HG02571 (cell line): ENCODE measurements at regions not wholly inside any gene's neighbourhood (a gene's known extent, or its start where the extent isn't known, plus 50 kb on each side); places are given as distances from the start of the nearest gene placed in this dataset.
A peak's percentile ranks its signal among the peaks of the same experiment; 100 is the strongest.
"Not testable (repeated sequence)": the region's sequence is repeated elsewhere in the genome, so short reads cannot be mapped to it uniquely, and the experiment has no call there.

Source experiments
- ATAC-seq: cut with Tn5 transposase; IDR thresholded peaks from one replicate; pipeline ENCODE4 v1.9.1; 2021; ENCODE audit warnings: mild to moderate bottlenecking, moderate library complexity; ENCODE audit not compliant: unreplicated experiment

DNA sequence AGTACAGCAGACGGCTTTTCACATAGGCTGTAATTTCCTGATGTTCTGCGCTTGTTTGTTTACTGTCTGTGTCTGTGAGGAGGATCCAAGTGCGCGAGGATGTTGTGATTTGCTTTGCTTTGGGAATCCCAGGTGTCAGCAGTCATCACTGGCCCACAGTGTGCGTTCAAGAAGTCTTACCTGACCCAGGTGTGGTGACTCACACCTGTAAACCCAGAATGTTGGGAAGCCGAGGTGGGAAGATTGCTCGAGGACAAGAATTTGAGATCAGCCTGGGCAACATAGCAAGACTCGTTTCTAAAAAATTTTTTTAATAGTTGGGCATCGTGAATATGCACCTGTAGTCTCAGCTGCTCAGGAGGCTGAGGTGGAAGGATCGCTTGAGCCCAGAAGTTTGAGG, 110.7 kb downstream of the CRLF3 start:
- ATAC-seq = not testable (repeated sequence)

DNA sequence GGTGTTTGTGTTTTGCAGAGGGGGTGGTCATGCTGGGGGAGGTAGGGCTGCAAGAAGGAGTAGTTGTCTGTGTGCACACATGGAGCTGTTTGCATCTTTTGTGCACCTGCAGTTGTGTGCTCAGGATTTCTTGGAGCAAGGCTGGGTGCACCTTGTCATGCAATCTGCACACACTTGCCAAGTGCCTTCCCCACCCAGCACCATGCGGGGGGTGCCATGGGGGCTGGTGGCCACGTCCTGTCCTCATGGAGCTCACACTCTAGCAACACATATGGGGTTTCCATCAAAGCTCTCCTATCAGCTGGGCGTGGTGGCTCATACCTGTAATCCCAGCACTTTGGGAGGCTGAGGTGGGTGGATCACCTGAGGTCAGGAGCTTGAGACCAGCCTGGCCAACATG, 111.6 kb downstream of the CRLF3 start:
- ATAC-seq = not testable (repeated sequence)

DNA sequence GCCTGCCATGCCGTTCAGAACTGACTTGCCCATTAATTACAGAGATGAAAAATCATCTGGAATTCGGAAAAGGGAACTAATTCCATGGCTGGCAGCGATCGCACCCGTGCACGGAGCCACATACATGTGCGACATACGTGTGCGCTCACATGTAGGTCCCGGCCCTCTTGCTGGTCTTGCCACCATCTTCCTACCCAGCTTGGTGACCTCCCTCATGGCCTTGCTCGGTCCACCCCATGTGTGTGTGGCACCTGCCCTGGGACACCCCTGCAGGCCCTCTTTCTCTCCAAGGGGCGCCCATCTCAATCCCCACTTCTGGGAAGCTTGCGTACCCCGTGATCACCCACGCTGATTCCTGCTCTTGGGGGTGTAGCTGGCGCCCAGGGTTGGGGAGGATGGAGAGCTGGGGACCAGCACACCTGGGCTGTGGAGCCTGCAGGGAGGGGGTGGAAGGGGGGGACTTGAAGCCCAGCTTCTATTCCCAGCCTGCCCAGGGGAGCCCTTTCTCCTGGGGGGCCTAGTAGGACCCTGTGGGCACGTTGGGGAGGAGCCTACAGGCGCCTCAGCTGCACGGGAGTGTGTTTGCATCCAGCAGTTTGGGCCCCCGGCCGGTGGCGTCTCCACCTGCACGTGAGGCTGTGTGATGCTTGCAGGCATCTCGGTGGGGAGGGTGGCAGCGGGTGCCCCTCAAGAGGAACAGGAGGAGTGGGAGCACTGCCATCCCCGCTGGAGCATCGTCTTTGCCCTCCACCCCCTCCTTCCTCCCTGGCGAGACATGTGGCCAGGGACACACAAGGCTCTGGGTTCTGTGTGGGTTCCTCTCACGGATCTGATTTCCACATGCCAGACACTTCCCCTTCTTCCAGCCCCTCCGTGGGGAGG, 112.6 kb downstream of the CRLF3 start:
- not testable (repeated sequence) for ATAC-seq

DNA sequence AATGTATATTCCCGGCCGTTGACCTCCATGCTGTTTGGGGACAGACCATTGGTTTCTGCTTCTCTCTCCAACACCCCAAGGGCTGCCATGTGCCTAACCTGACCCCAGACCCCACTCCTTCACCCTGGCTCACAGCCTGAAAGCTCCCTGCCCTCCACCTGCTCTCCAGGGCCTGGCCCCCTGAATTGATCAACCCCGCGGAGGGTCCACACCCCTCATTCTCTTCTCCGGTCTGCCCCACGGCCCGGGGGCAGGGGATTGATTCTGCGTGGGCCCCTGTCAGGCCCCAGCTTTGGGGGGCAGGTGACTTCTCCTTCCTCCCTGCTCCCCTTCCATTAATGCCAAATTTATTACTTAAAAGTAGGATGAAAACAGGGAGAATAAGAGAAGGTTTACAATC, 113.3 kb downstream of the CRLF3 start:
- not testable (repeated sequence) for ATAC-seq

DNA sequence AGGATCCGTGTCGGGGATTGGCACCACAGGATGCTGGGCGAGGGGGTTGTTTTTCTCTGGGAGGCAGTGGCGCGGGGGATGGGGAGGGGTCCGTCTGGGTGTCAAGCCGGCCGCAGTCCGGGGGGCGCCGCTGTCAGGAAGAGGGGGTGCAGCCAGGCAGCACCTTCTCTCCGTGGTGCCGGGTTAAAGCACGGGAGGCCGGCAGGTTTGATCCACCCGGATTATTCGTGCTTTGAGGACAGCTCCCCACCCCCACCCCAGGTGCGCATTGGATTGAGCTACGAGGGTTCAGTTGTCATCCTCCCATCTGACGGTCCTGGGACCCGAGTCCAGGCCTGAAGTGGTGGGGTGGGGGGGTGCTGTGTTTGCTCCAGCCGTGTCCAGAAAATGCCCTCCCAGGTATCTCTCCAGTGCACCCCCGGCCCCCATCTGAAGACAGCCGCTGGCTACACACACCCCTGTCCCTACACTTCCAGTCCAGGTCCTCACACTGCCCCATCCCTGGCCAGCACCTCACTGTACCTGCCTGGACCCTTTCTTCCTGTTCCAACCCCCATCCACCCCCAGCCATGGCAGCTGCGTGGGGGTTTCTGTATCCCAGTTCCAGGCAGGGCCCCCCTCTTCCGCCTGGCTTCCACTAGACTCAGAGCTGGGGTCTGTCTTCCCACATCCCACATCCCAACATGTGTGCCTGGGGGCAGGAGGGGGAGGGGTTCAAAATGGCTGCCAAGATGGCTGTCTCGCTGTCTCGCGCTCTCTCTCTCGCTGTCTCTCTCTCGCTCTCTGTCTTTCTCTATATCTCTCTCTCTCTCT, 114.0 kb downstream of the CRLF3 start:
- not testable (repeated sequence) for ATAC-seq

DNA sequence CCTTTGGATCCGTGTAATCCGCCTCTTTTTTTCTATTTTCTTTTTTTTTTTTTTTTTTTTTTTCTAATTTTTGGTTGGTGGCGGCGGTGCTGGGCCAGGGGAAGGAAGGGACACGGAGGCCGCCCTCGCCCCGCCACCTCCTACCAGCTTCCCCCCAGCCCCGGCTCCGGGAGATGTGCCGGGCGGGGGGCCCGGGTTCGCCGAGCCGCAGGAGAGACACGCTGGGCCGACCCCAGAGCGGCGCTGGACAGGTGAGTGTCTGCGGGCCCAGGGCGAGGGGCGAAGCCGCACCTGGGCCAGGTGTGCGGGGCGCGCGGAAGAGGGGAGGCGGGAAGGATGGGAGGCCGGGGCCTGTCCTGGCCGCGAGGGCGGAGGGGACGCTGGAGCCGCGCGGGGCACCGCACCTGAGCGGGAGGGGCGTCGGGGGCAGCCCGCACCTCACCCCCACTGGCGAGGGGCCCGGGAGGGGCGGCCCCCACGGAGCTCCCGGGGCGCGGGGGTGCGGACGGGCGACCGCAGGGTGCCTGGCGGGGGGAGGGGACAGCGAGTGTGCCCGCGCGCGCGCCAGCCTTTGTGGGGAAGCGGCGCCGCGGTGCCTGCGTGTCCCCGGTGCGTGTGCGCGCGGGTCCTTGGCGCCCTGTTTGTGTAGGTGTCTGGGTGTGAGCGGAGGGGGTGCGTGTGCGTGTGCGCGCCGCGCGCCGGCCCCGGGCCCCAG, 114.8 kb downstream of the CRLF3 start:
- not testable (repeated sequence) for ATAC-seq

DNA sequence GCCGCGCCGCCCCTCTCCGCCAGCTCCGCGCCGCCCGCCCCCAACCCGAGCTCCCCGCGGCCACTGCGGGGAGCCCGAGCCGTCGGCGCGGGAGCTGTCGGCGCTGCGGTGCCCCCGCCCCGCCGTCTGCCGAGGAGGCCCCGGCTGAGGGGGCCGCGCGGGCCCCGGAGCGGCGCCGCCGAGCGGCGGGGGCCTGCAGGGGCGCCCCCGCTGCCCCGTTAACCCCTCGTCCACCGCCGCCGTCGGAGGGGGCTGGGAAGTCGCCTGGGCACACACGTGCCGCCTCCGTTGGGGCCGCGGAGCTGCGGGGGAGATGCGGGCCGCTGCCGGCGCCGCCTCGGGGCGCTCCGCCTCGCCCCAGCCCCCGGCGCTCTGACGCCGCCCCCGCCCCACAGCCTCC, 115.4 kb downstream of the CRLF3 start:
- not testable (repeated sequence) for ATAC-seq

DNA sequence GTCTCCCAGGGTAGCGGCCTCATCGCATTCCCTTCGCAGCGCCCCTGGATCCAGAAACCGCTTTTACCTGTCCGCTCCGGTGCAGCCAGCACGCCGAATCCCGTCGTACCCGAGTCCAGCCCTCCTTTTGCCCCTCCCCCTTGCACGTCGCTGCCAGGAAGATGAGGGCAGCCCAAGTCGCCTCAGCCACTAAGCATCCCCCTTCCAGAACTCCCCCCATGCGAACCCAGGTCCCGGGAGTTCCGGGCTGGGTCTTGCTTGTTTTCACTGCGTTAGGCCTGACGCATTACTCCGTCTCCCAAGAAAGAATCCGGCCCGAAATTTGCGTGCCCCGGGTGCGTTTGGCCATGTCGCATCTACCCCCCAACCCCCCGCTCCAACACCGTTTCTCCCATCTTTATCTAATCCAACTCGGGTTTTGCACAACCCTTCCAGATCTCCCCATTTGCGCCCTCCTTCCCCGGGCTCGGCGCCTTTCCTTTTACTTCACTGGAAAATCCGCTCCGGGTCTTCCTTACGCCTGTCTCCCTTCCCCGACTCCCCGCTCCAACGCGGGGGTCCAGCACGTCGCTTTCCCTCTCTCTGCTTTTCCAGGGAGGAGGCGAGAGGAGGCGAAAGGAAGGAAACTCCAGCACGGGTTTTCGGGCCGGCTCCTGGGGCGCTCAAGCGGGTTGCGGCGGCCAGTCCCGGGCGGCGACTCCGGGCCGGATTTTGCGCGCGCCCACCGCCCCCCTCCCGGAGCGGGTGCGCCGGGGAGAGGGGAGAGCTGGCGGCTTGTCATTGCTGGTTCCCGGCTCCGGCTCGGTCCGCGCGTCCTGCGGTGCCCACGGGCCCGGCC, 116.0 kb downstream of the CRLF3 start:
- ATAC-seq = peak; percentile 44

DNA sequence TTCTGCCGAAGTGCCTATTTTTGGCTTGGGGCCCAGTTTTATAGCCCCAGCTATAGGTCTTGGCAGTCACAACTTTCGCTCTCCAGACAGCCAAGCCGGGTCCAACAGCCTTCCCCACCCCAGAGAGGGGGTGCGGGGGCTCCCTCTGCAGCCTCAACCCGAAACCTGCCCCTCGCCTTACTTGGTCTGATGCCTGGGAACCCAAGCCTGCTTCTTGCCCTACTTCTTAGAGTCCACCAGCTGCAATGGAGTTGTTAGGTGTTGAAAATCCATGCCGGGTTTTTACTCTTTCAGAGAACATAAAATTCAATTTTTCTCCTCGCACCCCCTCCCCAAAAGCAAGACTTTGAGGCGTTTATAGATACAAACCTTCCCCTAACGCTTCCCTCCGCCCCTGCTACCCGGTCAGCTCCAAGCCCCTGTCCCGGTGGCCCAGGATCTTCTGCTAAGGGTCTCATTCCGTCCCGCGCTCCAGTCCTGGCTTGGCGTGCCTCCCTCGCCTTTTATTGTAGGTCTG, 116.7 kb downstream of the CRLF3 start:
- not testable (repeated sequence) for ATAC-seq

DNA sequence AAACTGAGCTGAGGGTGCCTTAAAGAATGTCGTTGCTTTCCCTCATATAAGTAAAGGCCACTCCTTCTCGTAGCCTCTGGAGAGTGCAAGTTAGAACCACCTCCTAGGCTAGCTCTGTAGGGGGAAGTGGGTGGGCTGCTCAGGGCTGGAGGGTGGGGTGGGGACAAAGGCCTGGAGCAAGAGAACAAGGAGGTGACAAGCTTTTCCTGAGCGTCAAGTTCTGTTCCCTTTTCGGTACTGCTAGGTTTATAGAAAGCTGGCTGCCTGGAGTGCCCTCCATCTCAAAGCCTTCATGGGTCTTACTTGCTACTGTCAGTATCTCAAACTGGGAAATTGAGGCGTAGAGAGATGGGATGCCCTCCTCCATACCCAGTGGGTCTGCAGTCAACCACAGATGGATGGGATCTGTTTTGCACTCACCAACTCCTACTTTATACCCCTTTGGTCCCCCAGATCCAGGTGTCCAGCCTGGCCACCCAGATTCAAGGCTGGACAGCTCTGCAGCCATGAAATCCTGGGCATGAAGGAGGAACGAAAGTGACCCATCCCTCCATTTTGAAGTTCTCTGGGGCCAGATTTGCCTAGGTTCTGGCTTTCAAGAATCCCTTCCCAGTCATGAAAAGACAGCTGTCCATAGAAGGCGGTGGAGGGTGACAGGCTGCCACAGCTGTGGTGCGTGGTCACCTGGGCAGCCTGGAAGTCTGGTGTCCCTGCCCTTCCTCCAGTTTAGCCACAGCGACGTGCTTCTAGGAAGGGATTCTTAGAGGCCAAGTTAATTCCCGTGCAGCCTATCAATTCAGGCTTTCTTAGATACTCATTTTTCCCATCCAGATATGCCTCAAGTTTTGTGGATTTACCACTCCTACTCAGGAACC, 117.8 kb downstream of the CRLF3 start:
- not testable (repeated sequence) for ATAC-seq

DNA sequence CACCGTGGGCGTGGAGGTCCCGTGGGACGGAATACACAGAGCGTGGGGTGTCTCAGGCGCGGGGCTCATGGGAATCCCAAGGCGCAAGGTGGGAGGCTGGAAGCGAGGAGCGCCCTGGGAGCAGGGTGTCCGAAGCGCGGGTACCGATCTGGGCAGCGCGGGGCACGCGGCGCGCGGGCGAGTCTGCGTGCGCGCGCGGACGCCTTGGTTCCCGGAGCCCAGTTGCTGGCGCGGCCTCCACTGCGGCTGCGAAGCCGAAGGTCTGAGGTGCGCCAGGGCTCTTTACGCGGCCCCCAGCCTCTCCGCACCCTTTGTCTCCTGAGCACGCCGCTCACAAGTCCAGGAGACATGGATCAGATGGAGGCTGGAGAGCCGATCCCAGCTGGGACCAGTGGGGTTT, 118.5 kb downstream of the CRLF3 start:
- not testable (repeated sequence) for ATAC-seq

DNA sequence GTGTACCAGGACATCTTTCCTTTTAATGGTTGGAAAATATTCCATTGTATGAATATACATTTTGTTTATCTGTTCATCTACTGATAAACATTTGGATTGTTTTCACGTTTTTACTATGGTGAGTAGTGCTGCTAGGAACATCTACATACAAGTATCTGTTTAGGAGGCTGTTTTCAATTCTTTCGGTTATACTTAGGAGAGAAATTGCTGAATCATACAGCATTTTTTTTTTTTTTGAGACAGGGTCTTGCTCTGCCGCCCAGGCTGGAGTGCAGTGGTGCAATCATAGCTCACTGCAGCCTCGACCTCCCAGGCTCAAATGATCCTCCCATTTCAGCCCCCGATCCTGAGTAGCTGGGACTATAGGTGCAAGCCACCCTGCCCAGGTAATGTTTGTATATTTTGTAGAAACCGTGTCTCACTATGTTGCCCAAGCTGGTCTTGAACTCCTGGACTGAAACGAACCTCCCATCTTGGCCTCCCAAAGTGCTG, 122.9 kb downstream of the CRLF3 start:
- ATAC-seq = no peak

DNA sequence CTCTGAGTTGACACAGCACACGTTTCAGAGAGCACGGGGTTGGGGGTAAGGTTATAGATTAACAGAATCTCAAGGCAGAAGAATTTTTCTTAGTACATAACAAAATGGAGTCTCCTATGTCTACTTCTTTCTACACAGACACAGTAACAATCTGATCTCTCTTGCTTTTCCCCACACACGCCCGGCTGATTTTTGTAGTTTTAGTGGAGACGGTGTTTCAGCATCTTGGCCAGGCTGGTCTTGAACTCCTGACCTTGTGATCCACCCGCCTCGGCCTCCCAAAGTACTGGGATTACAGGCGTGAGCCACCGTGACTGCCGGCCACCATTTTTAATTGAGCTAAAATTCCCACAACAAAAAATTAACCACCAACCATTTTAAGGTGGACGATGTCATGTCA, 123.7 kb downstream of the CRLF3 start:
- ATAC-seq = not testable (repeated sequence)

DNA sequence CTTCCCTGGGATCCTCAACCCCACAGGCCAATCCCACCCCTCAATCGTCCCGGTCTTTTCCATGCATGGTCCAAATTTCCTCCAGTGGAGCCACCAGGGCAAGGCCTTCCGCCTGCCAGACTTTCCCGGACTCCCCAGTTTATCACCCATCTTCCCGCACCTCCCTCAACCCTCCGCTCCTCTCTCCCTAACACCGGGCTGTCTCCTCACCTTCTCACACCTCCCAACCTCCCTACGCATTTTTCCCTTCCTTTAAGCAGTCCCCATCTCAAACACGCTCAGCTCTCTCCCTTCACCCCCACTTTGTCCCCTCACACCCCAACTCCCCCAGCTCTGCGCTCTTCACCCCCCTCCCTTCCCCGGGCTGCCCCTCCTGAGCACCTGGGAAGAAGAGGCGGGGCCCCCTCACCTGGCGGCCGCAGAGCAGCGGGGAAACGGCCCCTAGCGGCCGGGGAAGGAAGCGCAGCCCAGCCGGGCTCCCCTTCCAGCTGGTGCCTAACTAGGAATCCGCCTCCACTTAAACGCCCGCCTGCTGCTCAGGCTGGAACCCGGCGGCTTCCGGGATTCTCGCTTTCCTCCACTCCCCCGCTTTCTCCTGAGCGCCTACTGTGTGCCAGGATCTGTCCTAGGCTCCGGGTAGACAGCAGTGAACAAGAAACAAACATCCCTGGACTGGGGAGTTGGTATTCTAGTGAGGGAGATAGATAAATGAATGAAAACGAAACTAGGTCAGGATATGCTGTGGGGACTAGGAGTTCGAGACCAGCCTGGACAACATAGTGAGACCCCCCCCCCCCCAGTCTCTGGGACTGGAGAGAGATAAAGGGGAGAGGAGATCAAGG, 126.7 kb downstream of the CRLF3 start:
- not testable (repeated sequence) for ATAC-seq

DNA sequence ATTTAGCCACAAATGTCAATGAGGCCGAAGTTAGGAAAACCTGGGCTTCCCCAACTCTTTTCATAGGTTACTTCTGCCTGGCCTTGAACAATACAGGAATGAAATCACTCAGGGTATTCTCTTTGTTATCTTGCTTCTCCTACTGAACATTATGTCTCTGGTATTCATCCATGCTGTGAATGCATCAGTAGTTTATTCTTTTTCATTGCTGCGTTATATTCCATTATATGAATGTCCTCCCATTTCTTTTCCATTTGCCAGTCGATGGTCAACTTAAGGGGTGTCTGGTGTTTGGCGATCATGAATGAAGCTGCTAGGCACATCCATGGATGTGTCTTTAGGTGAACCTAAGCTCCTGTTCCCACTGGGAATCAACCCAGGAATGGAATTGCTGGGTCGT, 128.3 kb downstream of the CRLF3 start:
- no peak for ATAC-seq

DNA sequence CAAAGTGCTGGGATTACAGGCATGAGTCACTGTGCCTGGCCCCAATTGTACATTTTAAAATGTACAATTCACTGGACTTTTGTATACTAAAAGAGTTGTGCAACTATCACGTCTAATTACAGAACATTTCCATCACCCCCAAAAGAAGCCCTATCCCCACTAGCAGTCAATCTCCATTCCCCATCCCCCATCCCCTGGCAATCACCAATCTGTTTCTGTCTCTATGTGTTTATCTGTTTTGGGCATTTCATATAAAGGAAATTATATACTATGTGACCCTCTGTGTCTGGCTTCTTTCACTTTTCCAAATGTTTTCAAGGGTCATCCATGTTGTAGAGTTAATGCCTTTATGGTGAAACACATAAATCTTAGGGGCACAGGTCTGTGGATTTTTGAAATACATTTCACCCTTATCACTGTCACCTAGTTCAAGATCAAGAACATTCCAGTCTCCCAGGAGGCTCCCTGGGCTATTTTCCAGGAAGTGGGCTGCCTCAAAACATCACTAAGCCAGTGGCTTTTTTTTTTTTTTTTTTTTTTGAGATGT, 129.2 kb downstream of the CRLF3 start:
- not testable (repeated sequence) for ATAC-seq

DNA sequence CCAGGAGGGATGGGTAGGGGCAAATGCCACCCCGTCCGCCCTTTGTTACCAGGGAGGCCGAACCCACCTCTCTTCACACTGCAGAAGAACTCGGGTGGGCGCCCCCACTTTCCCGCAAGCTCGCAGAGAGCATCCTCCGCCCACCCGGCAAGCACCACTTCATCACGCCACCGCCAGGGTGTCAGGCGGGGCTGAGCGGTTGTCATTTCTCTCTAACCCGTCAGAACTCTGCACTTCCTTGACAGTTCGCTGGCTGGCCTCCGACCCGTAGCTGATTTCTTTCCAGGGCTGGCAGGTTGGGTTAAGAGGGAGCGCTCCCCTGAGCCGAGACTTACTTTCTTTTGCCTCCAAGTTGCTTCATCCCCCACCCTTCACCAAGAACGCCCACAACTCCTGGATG, 130.7 kb downstream of the CRLF3 start:
- not testable (repeated sequence) for ATAC-seq
